Endothelial cell (in vitro differentiated cells): ENCODE measurements at regions not wholly inside any gene's neighbourhood (a gene's known extent, or its start where the extent isn't known, plus 50 kb on each side); places are given as distances from the start of the nearest gene placed in this dataset.

Source experiments
- DNase-seq: peaks from one replicate; pipeline ENCODE4 v3.0.0; 2021; ENCODE audit warnings: low spot score
- H3K27ac Mint-ChIP-seq: one replicate; pipeline ENCODE4 v1.8.0; 2021; ENCODE audit warnings: mixed read lengths, inconsistent platforms; ENCODE audit not compliant: unreplicated experiment
- H3K27me3 Mint-ChIP-seq: one replicate; pipeline ENCODE4 v1.8.0; 2021; ENCODE audit warnings: mild to moderate bottlenecking, moderate library complexity, mixed read lengths, inconsistent platforms; ENCODE audit not compliant: unreplicated experiment
- H3K36me3 Mint-ChIP-seq: one replicate; pipeline ENCODE4 v1.8.0; 2021; ENCODE audit warnings: mild to moderate bottlenecking, low read depth, mixed read lengths, inconsistent platforms; ENCODE audit not compliant: unreplicated experiment
- H3K4me1 Mint-ChIP-seq: one replicate; pipeline ENCODE4 v1.8.0; 2021; ENCODE audit warnings: mild to moderate bottlenecking, mixed read lengths, inconsistent platforms; ENCODE audit not compliant: unreplicated experiment
- H3K4me3 Mint-ChIP-seq: one replicate; pipeline ENCODE4 v1.8.0; 2021; ENCODE audit warnings: mild to moderate bottlenecking, mixed read lengths, inconsistent platforms; ENCODE audit not compliant: unreplicated experiment
- H3K9me3 Mint-ChIP-seq: one replicate; pipeline ENCODE4 v1.8.0; 2021; ENCODE audit warnings: mixed read lengths, inconsistent platforms; ENCODE audit not compliant: unreplicated experiment
- TF ChIP-seq, protein P1 (sequence below): fragments of 200-600 bp; sonication (generic); IDR thresholded peaks from one replicate; pipeline ENCODE4 v1.5.0; 2021; ENCODE audit warnings: antibody characterized with exemption; ENCODE audit not compliant: unreplicated experiment

DNA sequence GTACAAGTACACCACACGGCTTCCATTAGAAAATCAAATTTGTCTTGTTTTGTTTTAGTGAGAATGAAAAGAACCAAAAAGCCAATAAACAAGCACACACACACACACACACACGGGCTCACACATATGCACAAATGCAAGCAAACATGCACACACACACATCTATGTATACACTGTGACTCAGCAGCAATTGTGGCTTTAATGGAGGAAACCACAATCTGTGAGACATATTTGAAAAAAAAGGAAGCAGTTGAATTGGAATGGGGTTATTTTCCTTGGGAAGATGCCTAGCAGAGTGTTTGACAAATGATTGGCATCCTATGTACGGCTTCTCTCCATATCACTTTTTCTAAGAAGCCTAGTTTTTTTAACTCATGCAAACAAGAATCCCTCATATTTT is 201.1 kb upstream of the ARRDC4 start:
- no peaks in the 10 kb centered on the region for H3K9me3 Mint-ChIP-seq
- H3K36me3 Mint-ChIP-seq, result no peaks in the 10 kb centered on the region
- no peak overlapping the region for H3K27ac Mint-ChIP-seq
- TF ChIP-seq, protein P1, sequence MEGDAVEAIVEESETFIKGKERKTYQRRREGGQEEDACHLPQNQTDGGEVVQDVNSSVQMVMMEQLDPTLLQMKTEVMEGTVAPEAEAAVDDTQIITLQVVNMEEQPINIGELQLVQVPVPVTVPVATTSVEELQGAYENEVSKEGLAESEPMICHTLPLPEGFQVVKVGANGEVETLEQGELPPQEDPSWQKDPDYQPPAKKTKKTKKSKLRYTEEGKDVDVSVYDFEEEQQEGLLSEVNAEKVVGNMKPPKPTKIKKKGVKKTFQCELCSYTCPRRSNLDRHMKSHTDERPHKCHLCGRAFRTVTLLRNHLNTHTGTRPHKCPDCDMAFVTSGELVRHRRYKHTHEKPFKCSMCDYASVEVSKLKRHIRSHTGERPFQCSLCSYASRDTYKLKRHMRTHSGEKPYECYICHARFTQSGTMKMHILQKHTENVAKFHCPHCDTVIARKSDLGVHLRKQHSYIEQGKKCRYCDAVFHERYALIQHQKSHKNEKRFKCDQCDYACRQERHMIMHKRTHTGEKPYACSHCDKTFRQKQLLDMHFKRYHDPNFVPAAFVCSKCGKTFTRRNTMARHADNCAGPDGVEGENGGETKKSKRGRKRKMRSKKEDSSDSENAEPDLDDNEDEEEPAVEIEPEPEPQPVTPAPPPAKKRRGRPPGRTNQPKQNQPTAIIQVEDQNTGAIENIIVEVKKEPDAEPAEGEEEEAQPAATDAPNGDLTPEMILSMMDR, result no peak
- no peaks in the 10 kb centered on the region for H3K27me3 Mint-ChIP-seq
- DNase-seq, result no peak
- H3K4me3 Mint-ChIP-seq, result no peak overlapping the region
- no peaks in the 10 kb centered on the region for H3K4me1 Mint-ChIP-seq

GRCh38 chr15:97761110-97761509 is 199.4 kb upstream of the ARRDC4 start:
- no peaks in the 10 kb centered on the region for H3K4me1 Mint-ChIP-seq
- H3K27me3 Mint-ChIP-seq, result no peaks in the 10 kb centered on the region
- no peak for DNase-seq
- no peaks in the 10 kb centered on the region for H3K36me3 Mint-ChIP-seq
- no peak overlapping the region for H3K4me3 Mint-ChIP-seq
- no peaks in the 10 kb centered on the region for H3K9me3 Mint-ChIP-seq
- TF ChIP-seq, protein P1, result no peak
- no peak overlapping the region for H3K27ac Mint-ChIP-seq

DNA sequence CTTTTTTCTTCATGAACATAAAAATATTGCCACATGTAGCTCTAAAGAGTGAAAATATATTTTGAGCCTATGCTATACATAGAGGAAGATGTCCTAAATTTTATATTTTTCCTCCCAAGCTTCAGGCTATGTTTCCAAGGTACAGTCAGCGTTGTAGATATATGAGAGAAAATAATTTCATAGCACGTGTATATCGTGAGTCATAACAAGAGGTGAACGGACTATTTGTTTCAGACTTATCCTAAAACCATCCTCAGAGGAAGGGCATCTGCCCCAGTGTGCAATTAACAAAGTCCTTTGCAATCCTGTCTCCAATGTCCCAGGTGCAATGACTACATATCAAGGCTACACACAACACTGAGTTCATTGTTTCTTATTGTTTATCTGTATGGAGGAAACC is 177.3 kb upstream of the ARRDC4 start:
- H3K9me3 Mint-ChIP-seq, result no peaks in the 10 kb centered on the region
- H3K27me3 Mint-ChIP-seq, result no peaks in the 10 kb centered on the region
- H3K4me1 Mint-ChIP-seq, result peaks cover 7% of the 10 kb centered on the region
- H3K27ac Mint-ChIP-seq, result no peak overlapping the region
- TF ChIP-seq, protein P1, result no peak
- DNase-seq, result no peak
- H3K36me3 Mint-ChIP-seq, result no peaks in the 10 kb centered on the region
- no peak overlapping the region for H3K4me3 Mint-ChIP-seq

DNA sequence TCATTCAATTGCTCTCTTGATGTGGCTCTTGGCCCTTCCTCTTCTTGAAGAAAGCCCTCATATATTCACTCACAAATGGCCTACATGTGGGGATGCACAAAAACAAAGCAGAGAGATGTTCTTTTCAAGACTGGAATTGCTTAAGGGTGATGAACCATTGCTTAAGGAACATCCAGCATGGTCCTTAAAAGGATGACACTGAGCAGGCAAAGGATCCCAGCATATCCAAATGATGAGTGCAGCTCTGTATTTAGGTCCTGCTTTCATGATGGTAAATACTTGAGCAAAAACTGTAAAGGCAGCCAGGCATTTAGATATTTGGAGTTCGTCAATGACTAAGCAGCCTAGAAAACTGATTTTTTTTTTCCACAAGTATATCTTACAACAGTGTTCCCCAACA is 173.8 kb upstream of the ARRDC4 start:
- Mint-ChIP-seq H3K9me3 (no peaks in the 10 kb centered on the region), H3K4me3 (no peak overlapping the region), H3K4me1 (peaks cover 7% of the 10 kb centered on the region), H3K36me3 (no peaks in the 10 kb centered on the region), H3K27ac (no peak overlapping the region), H3K27me3 (no peaks in the 10 kb centered on the region)
- TF ChIP-seq, protein P1, result no peak
- DNase-seq, result no peak

DNA sequence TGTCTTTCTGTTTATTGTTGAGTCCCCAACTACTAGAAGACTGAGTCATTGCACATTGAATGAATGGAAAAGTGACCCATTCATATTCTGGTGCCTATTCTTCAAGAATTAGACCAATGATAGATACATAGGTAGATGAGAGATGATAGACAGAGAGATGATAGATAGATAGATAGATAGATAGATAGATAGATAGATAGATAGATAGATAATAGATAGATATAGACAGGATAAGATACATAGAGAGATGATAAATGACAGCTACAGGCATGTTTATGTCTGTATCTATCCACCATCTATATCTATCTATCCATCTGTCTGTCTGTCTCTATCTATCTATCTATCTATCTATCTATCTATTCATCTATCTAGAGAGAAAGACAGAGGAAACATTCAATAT is 170.3 kb upstream of the ARRDC4 start:
- no peaks in the 10 kb centered on the region for H3K36me3 Mint-ChIP-seq
- H3K27ac Mint-ChIP-seq, result no peak overlapping the region
- DNase-seq, result no peak
- H3K27me3 Mint-ChIP-seq, result peaks cover 3% of the 10 kb centered on the region
- TF ChIP-seq, protein P1, result no peak
- no peak overlapping the region for H3K4me3 Mint-ChIP-seq
- H3K9me3 Mint-ChIP-seq, result no peaks in the 10 kb centered on the region
- H3K4me1 Mint-ChIP-seq, result no peaks in the 10 kb centered on the region
